SK-N-SH (cell line): ENCODE measurements at regions not wholly inside any gene's neighbourhood (a gene's known extent, or its start where the extent isn't known, plus 50 kb on each side); places are given as distances from the start of the nearest gene placed in this dataset.

Experiments
- CTCF ChIA-PET: fragments of 300-600, 350-600 bp; formaldehyde crosslinking; extraction: SDS; loops from one replicate; lab custom pipeline; 2021; lab: Yijun Ruan, JAX
- POLR2A ChIA-PET: fragments of 350-600 bp; sonication (Branson Sonifier 250); formaldehyde crosslinking; extraction: SDS; loops from one replicate; lab custom pipeline; 2020; ENCODE audit warnings: antibody characterized with exemption, inconsistent platforms; lab: Yijun Ruan, JAX
- DNase-seq: peaks from one replicate; pipeline ENCODE4 v3.0.0; 2012
- H2AFZ ChIP-seq: fragments of 200-600 bp; sonication (generic); 2 replicates; pipeline ENCODE4 v1.8.1; 2016; ENCODE audit warnings: antibody characterized with exemption, mild to moderate bottlenecking, low read depth
- H3F3A ChIP-seq: fragments of 200-600 bp; sonication (generic); replicated peaks from 2 replicates; pipeline ENCODE3; 2016; ENCODE audit warnings: antibody characterized with exemption, mild to moderate bottlenecking; ENCODE audit not compliant: insufficient read depth
- H3K27ac ChIP-seq, 2 experiments: fragments of 200-500 bp in 1 of 2; fragments of 200-600 bp in 1 of 2; sonication (Bioruptor generic) in 1 of 2; sonication (generic), shearing (Covaris generic) in 1 of 2; 2 replicates each; pipeline versions ENCODE4 v1.5.1 to v1.6.1; 2014 to 2016; ENCODE audit warnings: low read depth in 2 of 2, inconsistent platforms in 1 of 2, low read length in 1 of 2, mild to moderate bottlenecking in 1 of 2, mixed read lengths in 1 of 2
- H3K27me3 ChIP-seq: fragments of 200-600 bp; sonication (generic), shearing (Covaris generic); 2 replicates; pipeline ENCODE4 v1.6.1; 2016; ENCODE audit warnings: mixed run types; ENCODE audit not compliant: insufficient read depth
- H3K36me3 ChIP-seq, 2 experiments: fragments of 200-500 bp in 1 of 2; fragments of 200-600 bp in 1 of 2; sonication (Bioruptor generic) in 1 of 2; sonication (generic) in 1 of 2; replicated peaks in 1 of 2; 2 replicates each; pipeline versions ENCODE3 to v1.5.1; 2014 to 2016; ENCODE audit warnings: low read length in 1 of 2, mild to moderate bottlenecking in 1 of 2; ENCODE audit not compliant: insufficient read depth in 2 of 2, control insufficient read depth in 1 of 2
- H3K4me1 ChIP-seq, 2 experiments: fragments of 200-500 bp in 1 of 2; fragments of 200-600 bp in 1 of 2; sonication (Bioruptor generic) in 1 of 2; sonication (generic), shearing (Covaris generic) in 1 of 2; 2 replicates each; pipeline versions ENCODE4 v1.5.1 to v1.6.1; 2014 to 2016; ENCODE audit warnings: low read depth in 1 of 2, low read length in 1 of 2, mixed run types in 1 of 2; ENCODE audit not compliant: insufficient read depth in 2 of 2, control insufficient read depth in 1 of 2
- H3K4me2 ChIP-seq: fragments of 200-600 bp; sonication (generic), shearing (Covaris generic); 2 replicates; pipeline ENCODE4 v1.6.1; 2017; ENCODE audit warnings: mixed run types
- H3K4me3 ChIP-seq, 2 experiments: fragments of 200-500 bp in 1 of 2; fragments of 200-600 bp in 1 of 2; sonication (Bioruptor generic) in 1 of 2; sonication (generic), shearing (Covaris generic) in 1 of 2; 2 replicates each; pipeline versions ENCODE4 v1.5.1 to v1.8.1; 2014 to 2016; ENCODE audit warnings: low read depth in 2 of 2, inconsistent platforms in 1 of 2, low read length in 1 of 2, mild to moderate bottlenecking in 1 of 2, mixed read lengths in 1 of 2, moderate library complexity in 1 of 2
- H3K79me2 ChIP-seq: fragments of 200-600 bp; sonication (generic); 2 replicates; pipeline ENCODE4 v1.8.1; 2017; ENCODE audit warnings: mild to moderate bottlenecking; ENCODE audit not compliant: insufficient read depth
- H3K9ac ChIP-seq: fragments of 200-600 bp; sonication (generic); 2 replicates; pipeline ENCODE4 v1.6.1; 2017; ENCODE audit warnings: mixed run types
- H3K9me2 ChIP-seq: fragments of 200-600 bp; sonication (generic); 2 replicates; pipeline ENCODE4 v1.6.1; 2017; ENCODE audit warnings: mixed run types
- H3K9me3 ChIP-seq: fragments of 200-600 bp; sonication (generic); 2 replicates; pipeline ENCODE4 v1.6.1; 2017; ENCODE audit warnings: mixed run types, mild to moderate bottlenecking, moderate library complexity
- H4K20me1 ChIP-seq: fragments of 200-600 bp; sonication (generic); 2 replicates; pipeline ENCODE4 v1.6.1; 2017; ENCODE audit warnings: mild to moderate bottlenecking, mixed run types; ENCODE audit not compliant: insufficient read depth
- CHD2 ChIP-seq: fragments of 150-350 bp; IDR thresholded peaks from 2 replicates; pipeline ENCODE4 v1.6.1; 2018; ENCODE audit warnings: low read length; ENCODE audit not compliant: partially characterized antibody
- CTCF ChIP-seq: fragments of 200-600 bp; sonication (generic); IDR thresholded peaks from 2 replicates; pipeline ENCODE4 v1.6.1; 2017; ENCODE audit warnings: antibody characterized with exemption, mild to moderate bottlenecking, moderate library complexity
- ELF1 ChIP-seq: IDR thresholded peaks from 2 replicates; pipeline ENCODE4 v1.4.0; 2012
- EP300 ChIP-seq, 2 experiments: IDR thresholded peaks; 2 replicates each; pipeline versions ENCODE4 v1.4.0 to v1.6.1; 2012; ENCODE audit warnings: borderline replicate concordance in 1 of 2, low read depth in 1 of 2, low read length in 1 of 2
- FOXJ3 ChIP-seq: sonication (generic); formaldehyde crosslinking; IDR thresholded peaks from 2 replicates; pipeline ENCODE4 v1.5.1; 2020; ENCODE audit warnings: mild to moderate bottlenecking, missing genetic modification reagents
- FOXM1 ChIP-seq: IDR thresholded peaks from 2 replicates; pipeline ENCODE4 v1.4.0; 2012; ENCODE audit warnings: low read depth, mild to moderate bottlenecking
- GABPA ChIP-seq: IDR thresholded peaks from 2 replicates; pipeline ENCODE4 v1.4.0; 2012; ENCODE audit warnings: low read depth, mild to moderate bottlenecking
- GATA2 ChIP-seq: sonication (generic); formaldehyde crosslinking; IDR thresholded peaks from 2 replicates; pipeline ENCODE4 v1.5.0; 2020; ENCODE audit warnings: mild to moderate bottlenecking, missing genetic modification reagents
- IRF3 ChIP-seq: fragments of 150-350 bp; IDR thresholded peaks from 2 replicates; pipeline ENCODE4 v1.6.1; 2016; ENCODE audit warnings: mild to moderate bottlenecking, low read depth, low read length
- JUND ChIP-seq: IDR thresholded peaks from 2 replicates; pipeline ENCODE4 v1.4.0; 2012
- MEF2A ChIP-seq: IDR thresholded peaks from 2 replicates; pipeline ENCODE4 v1.4.0; 2012; ENCODE audit warnings: low read depth, borderline replicate concordance
- MXI1 ChIP-seq: IDR thresholded peaks from 2 replicates; pipeline ENCODE4 v1.6.1; 2012; ENCODE audit warnings: mild to moderate bottlenecking, low read depth, low read length, improper control_type of control experiment
- NFIC ChIP-seq: IDR thresholded peaks from 2 replicates; pipeline ENCODE4 v1.4.0; 2012; ENCODE audit warnings: borderline replicate concordance
- RAD21 ChIP-seq: IDR thresholded peaks from 2 replicates; pipeline ENCODE4 v1.6.1; 2012; ENCODE audit warnings: mild to moderate bottlenecking, low read length
- RXRA ChIP-seq: IDR thresholded peaks from 2 replicates; pipeline ENCODE4 v1.4.0; 2012; ENCODE audit warnings: low read depth, mild to moderate bottlenecking, borderline replicate concordance
- SMC3 ChIP-seq: IDR thresholded peaks from 2 replicates; pipeline ENCODE4 v1.6.1; 2012; ENCODE audit warnings: low read depth, low read length, improper control_type of control experiment
- TAF1 ChIP-seq: IDR thresholded peaks from 2 replicates; pipeline ENCODE4 v1.6.1; 2012; ENCODE audit warnings: low read depth, mild to moderate bottlenecking, low read length, moderate library complexity, borderline replicate concordance
- TEAD4 ChIP-seq: IDR thresholded peaks from 2 replicates; pipeline ENCODE4 v1.4.0; 2012; ENCODE audit warnings: mild to moderate bottlenecking, borderline replicate concordance; ENCODE audit not compliant: insufficient read depth
- USF2 ChIP-seq: fragments of 150-350 bp; IDR thresholded peaks from 2 replicates; pipeline ENCODE4 v1.6.1; 2017; ENCODE audit warnings: antibody characterized with exemption, low read length, low read depth, borderline replicate concordance
- ZBTB33 ChIP-seq: IDR thresholded peaks from 2 replicates; pipeline ENCODE4 v1.4.0; 2012; ENCODE audit warnings: low read depth, borderline replicate concordance
- WGBS: methylation state at CpG from one replicate; pipeline ENCODE4 v1.1.6; 2017; ENCODE audit warnings: low lambda C conversion rate; 5-methylcytosine and 5-hydroxymethylcytosine counted together

- TF ChIP-seq FOXM1, result no peak
- TF ChIP-seq CHD2, result no peak
- TF ChIP-seq JUND, result no peak
- TF ChIP-seq GABPA, result no peak
- TF ChIP-seq RAD21, result no peak
- TF ChIP-seq MEF2A, result no peak
- TF ChIP-seq EP300 (IDR thresholded peaks at IDR 0.05; ENCODE audit: borderline replicate concordance in 1 of 2, low read depth in 1 of 2, low read length in 1 of 2), result no peak
Measured at GRCh38 chr15:66911131-66911700, 154.2 kb upstream of the SMAD3 start (continued).

GRCh38 chr15:66912001-66912400 lies 153.4 kb upstream of the SMAD3 start:
- no peak overlapping the region for H2AFZ ChIP-seq
- no peak overlapping the region for H3K4me2 ChIP-seq
- H3K27ac ChIP-seq, result no peak overlapping the region
- no peaks in the 10 kb centered on the region for H3K79me2 ChIP-seq
- DNase-seq, result no peak
- no peak overlapping the region for H3K9ac ChIP-seq
- POLR2A ChIA-PET, result no interaction called here
- 0 out of 2 replicates have a peak, but pooled peaks cover 4% of the 10 kb centered on the region for H3K9me3 ChIP-seq
- no peaks in the 10 kb centered on the region for H3K9me2 ChIP-seq
- no peaks in the 10 kb centered on the region for H4K20me1 ChIP-seq
- CTCF ChIA-PET, result interaction anchor here (0.6 to 1.6 kb wide), 6 partner anchors 8 to 626 kb away, joined by 3 to 6 read pairs (median 3); no protein-coding TSS in a partner anchor
- H3K4me1 ChIP-seq, result peaks cover 4 to 5% of the 10 kb centered on the region in 2 experiments; a peak in 2 of 4 replicates
- TF ChIP-seq GATA2 (CRISPR knock-in tag) (no peak), SMC3 (no peak), TAF1 (no peak), CTCF (no peak), USF2 (no peak), NFIC (no peak), ELF1 (no peak), MXI1 (no peak), RXRA (no peak), FOXJ3 (CRISPR knock-in tag) (no peak), IRF3 (no peak), TEAD4 (no peak), ZBTB33 (no peak), EP300 (IDR thresholded peaks at IDR 0.05; ENCODE audit: borderline replicate concordance in 1 of 2, low read depth in 1 of 2, low read length in 1 of 2) (no peak), FOXM1 (no peak)
- H3K4me3 ChIP-seq, result no peak overlapping the region
- 89% methylated on average over 7 of the region's 7 CpGs for WGBS
- no peaks in the 10 kb centered on the region for H3F3A ChIP-seq
- no peaks in the 10 kb centered on the region for H3K27me3 ChIP-seq
- no peaks in the 10 kb centered on the region for H3K36me3 ChIP-seq
